A673 (cell line): ENCODE measurements at regions not wholly inside any gene's neighbourhood (a gene's known extent, or its start where the extent isn't known, plus 50 kb on each side); places are given as distances from the start of the nearest gene placed in this dataset.

Experiments used
- CTCF ChIP-seq: fragments of 300-800, 200-600 bp; sonication (generic); conservative IDR thresholded peaks from 2 replicates; pipeline ENCODE4 v1.5.1; 2017; ENCODE audit warnings: low read depth, mild to moderate bottlenecking, antibody characterized with exemption, low read length, moderate library complexity, mixed read lengths
- EZH2 ChIP-seq: fragments of 200-600 bp; sonication (generic); IDR thresholded peaks from 2 replicates; pipeline ENCODE4 v1.6.1; 2017; ENCODE audit warnings: borderline replicate concordance, low read depth, mild to moderate bottlenecking, mixed read lengths, antibody characterized with exemption, low read length; ENCODE audit not compliant: poor library complexity, severe bottlenecking

GRCh38 chr11:131185915-131186314 lies 184.5 kb upstream of the NTM start:
- no peak for TF ChIP-seq CTCF
- no peak for TF ChIP-seq EZH2
